SK-N-SH (cell line): ENCODE measurements at regions not wholly inside any gene's neighbourhood (a gene's known extent, or its start where the extent isn't known, plus 50 kb on each side); places are given as distances from the start of the nearest gene placed in this dataset.

Experiments used
- CTCF ChIA-PET: fragments of 300-600, 350-600 bp; formaldehyde crosslinking; extraction: SDS; loops from one replicate; lab custom pipeline; 2021; lab: Yijun Ruan, JAX
- POLR2A ChIA-PET: fragments of 350-600 bp; sonication (Branson Sonifier 250); formaldehyde crosslinking; extraction: SDS; loops from one replicate; lab custom pipeline; 2020; ENCODE audit warnings: antibody characterized with exemption, inconsistent platforms; lab: Yijun Ruan, JAX
- DNase-seq: peaks from one replicate; pipeline ENCODE4 v3.0.0; 2012
- H2AFZ ChIP-seq: fragments of 200-600 bp; sonication (generic); 2 replicates; pipeline ENCODE4 v1.8.1; 2016; ENCODE audit warnings: antibody characterized with exemption, mild to moderate bottlenecking, low read depth
- H3F3A ChIP-seq: fragments of 200-600 bp; sonication (generic); replicated peaks from 2 replicates; pipeline ENCODE3; 2016; ENCODE audit warnings: antibody characterized with exemption, mild to moderate bottlenecking; ENCODE audit not compliant: insufficient read depth
- H3K27ac ChIP-seq, 2 experiments: fragments of 200-500 bp in 1 of 2; fragments of 200-600 bp in 1 of 2; sonication (Bioruptor generic) in 1 of 2; sonication (generic), shearing (Covaris generic) in 1 of 2; 2 replicates each; pipeline versions ENCODE4 v1.5.1 to v1.6.1; 2014 to 2016; ENCODE audit warnings: low read depth in 2 of 2, inconsistent platforms in 1 of 2, low read length in 1 of 2, mild to moderate bottlenecking in 1 of 2, mixed read lengths in 1 of 2
- H3K27me3 ChIP-seq: fragments of 200-600 bp; sonication (generic), shearing (Covaris generic); 2 replicates; pipeline ENCODE4 v1.6.1; 2016; ENCODE audit warnings: mixed run types; ENCODE audit not compliant: insufficient read depth
- H3K36me3 ChIP-seq, 2 experiments: fragments of 200-500 bp in 1 of 2; fragments of 200-600 bp in 1 of 2; sonication (Bioruptor generic) in 1 of 2; sonication (generic) in 1 of 2; replicated peaks in 1 of 2; 2 replicates each; pipeline versions ENCODE3 to v1.5.1; 2014 to 2016; ENCODE audit warnings: low read length in 1 of 2, mild to moderate bottlenecking in 1 of 2; ENCODE audit not compliant: insufficient read depth in 2 of 2, control insufficient read depth in 1 of 2
- H3K4me1 ChIP-seq, 2 experiments: fragments of 200-500 bp in 1 of 2; fragments of 200-600 bp in 1 of 2; sonication (Bioruptor generic) in 1 of 2; sonication (generic), shearing (Covaris generic) in 1 of 2; 2 replicates each; pipeline versions ENCODE4 v1.5.1 to v1.6.1; 2014 to 2016; ENCODE audit warnings: low read depth in 1 of 2, low read length in 1 of 2, mixed run types in 1 of 2; ENCODE audit not compliant: insufficient read depth in 2 of 2, control insufficient read depth in 1 of 2
- H3K4me2 ChIP-seq: fragments of 200-600 bp; sonication (generic), shearing (Covaris generic); 2 replicates; pipeline ENCODE4 v1.6.1; 2017; ENCODE audit warnings: mixed run types
- H3K4me3 ChIP-seq, 2 experiments: fragments of 200-500 bp in 1 of 2; fragments of 200-600 bp in 1 of 2; sonication (Bioruptor generic) in 1 of 2; sonication (generic), shearing (Covaris generic) in 1 of 2; 2 replicates each; pipeline versions ENCODE4 v1.5.1 to v1.8.1; 2014 to 2016; ENCODE audit warnings: low read depth in 2 of 2, inconsistent platforms in 1 of 2, low read length in 1 of 2, mild to moderate bottlenecking in 1 of 2, mixed read lengths in 1 of 2, moderate library complexity in 1 of 2
- H3K79me2 ChIP-seq: fragments of 200-600 bp; sonication (generic); 2 replicates; pipeline ENCODE4 v1.8.1; 2017; ENCODE audit warnings: mild to moderate bottlenecking; ENCODE audit not compliant: insufficient read depth
- H3K9ac ChIP-seq: fragments of 200-600 bp; sonication (generic); 2 replicates; pipeline ENCODE4 v1.6.1; 2017; ENCODE audit warnings: mixed run types
- H3K9me2 ChIP-seq: fragments of 200-600 bp; sonication (generic); 2 replicates; pipeline ENCODE4 v1.6.1; 2017; ENCODE audit warnings: mixed run types
- H3K9me3 ChIP-seq: fragments of 200-600 bp; sonication (generic); 2 replicates; pipeline ENCODE4 v1.6.1; 2017; ENCODE audit warnings: mixed run types, mild to moderate bottlenecking, moderate library complexity
- H4K20me1 ChIP-seq: fragments of 200-600 bp; sonication (generic); 2 replicates; pipeline ENCODE4 v1.6.1; 2017; ENCODE audit warnings: mild to moderate bottlenecking, mixed run types; ENCODE audit not compliant: insufficient read depth
- EP300 ChIP-seq, 2 experiments: IDR thresholded peaks; 2 replicates each; pipeline versions ENCODE4 v1.4.0 to v1.6.1; 2012; ENCODE audit warnings: borderline replicate concordance in 1 of 2, low read depth in 1 of 2, low read length in 1 of 2
- FOSL2 ChIP-seq: IDR thresholded peaks from 2 replicates; pipeline ENCODE4 v1.4.0; 2012; ENCODE audit warnings: low read depth, mild to moderate bottlenecking, moderate library complexity, borderline replicate concordance
- GATA2 ChIP-seq: sonication (generic); formaldehyde crosslinking; IDR thresholded peaks from 2 replicates; pipeline ENCODE4 v1.5.0; 2020; ENCODE audit warnings: mild to moderate bottlenecking, missing genetic modification reagents
- JUND ChIP-seq: IDR thresholded peaks from 2 replicates; pipeline ENCODE4 v1.4.0; 2012
- MAX ChIP-seq: IDR thresholded peaks from 2 replicates; pipeline ENCODE4 v1.4.0; 2012; ENCODE audit warnings: low read depth
- MEF2A ChIP-seq: IDR thresholded peaks from 2 replicates; pipeline ENCODE4 v1.4.0; 2012; ENCODE audit warnings: low read depth, borderline replicate concordance
- MXI1 ChIP-seq: IDR thresholded peaks from 2 replicates; pipeline ENCODE4 v1.6.1; 2012; ENCODE audit warnings: mild to moderate bottlenecking, low read depth, low read length, improper control_type of control experiment
- PBX3 ChIP-seq: IDR thresholded peaks from 2 replicates; pipeline ENCODE4; 2012
- RAD21 ChIP-seq: IDR thresholded peaks from 2 replicates; pipeline ENCODE4 v1.6.1; 2012; ENCODE audit warnings: mild to moderate bottlenecking, low read length
- REST ChIP-seq: IDR thresholded peaks from 2 replicates; pipeline ENCODE4 v1.6.1; 2012; ENCODE audit warnings: mild to moderate bottlenecking, low read depth, low read length, moderate library complexity
- RXRA ChIP-seq: IDR thresholded peaks from 2 replicates; pipeline ENCODE4 v1.4.0; 2012; ENCODE audit warnings: low read depth, mild to moderate bottlenecking, borderline replicate concordance
- SIN3A ChIP-seq: IDR thresholded peaks from 2 replicates; pipeline ENCODE4 v1.6.1; 2012; ENCODE audit warnings: low read depth, mild to moderate bottlenecking, low read length, moderate library complexity, borderline replicate concordance
- SMC3 ChIP-seq: IDR thresholded peaks from 2 replicates; pipeline ENCODE4 v1.6.1; 2012; ENCODE audit warnings: low read depth, low read length, improper control_type of control experiment
- TCF12 ChIP-seq: IDR thresholded peaks from 2 replicates; pipeline ENCODE4 v1.4.0; 2012
- USF1 ChIP-seq: IDR thresholded peaks from 2 replicates; pipeline ENCODE4 v1.4.0; 2012; ENCODE audit warnings: low read depth, borderline replicate concordance
- YY1 ChIP-seq: IDR thresholded peaks from 2 replicates; pipeline ENCODE4 v1.4.0; 2012; ENCODE audit warnings: low read depth, mild to moderate bottlenecking
- WGBS: methylation state at CpG from one replicate; pipeline ENCODE4 v1.1.6; 2017; ENCODE audit warnings: low lambda C conversion rate; 5-methylcytosine and 5-hydroxymethylcytosine counted together
- TF ChIP-seq, protein P1 (sequence below): fragments of 150-350 bp; IDR thresholded peaks from 2 replicates; pipeline ENCODE4 v1.6.1; 2017; ENCODE audit warnings: antibody characterized with exemption, low read length, low read depth, borderline replicate concordance
- TF ChIP-seq, protein P2 (sequence below): fragments of 200-600 bp; sonication (generic); IDR thresholded peaks from 2 replicates; pipeline ENCODE4 v1.6.1; 2017; ENCODE audit warnings: antibody characterized with exemption, mild to moderate bottlenecking, moderate library complexity

DNA sequence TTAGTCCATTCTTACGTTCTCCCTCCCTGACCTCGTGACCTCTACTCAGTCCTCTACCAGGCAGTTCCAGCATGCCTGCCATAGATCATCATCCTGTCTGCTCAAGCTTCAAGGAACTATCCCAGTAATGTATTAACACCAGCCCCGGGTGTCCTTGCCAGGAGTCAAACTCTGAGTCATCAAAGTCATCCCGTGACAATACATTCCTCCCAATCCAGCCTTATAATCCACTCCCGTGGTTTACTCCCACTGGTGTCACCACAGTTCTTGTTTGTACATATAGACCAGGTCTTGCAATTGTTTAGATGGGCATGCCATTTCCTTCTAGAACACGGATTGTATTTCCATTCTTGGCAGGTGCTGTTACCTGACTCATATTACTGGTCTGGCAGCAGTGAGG, 68.7 kb upstream of the TAB3 start:
- Histone ChIP-seq H3K4me2 (no peak overlapping the region), H3K9me3 (no peaks in the 10 kb centered on the region), H3K79me2 (no peaks in the 10 kb centered on the region), H2AFZ (no peak overlapping the region), H3F3A (no peaks in the 10 kb centered on the region), H3K9ac (no peak overlapping the region), H3K27me3 (no peaks in the 10 kb centered on the region), H3K4me1 (no peaks in the 10 kb centered on the region), H4K20me1 (no peaks in the 10 kb centered on the region), H3K4me3 (no peak overlapping the region), H3K27ac (no peak overlapping the region), H3K36me3 (no peaks in the 10 kb centered on the region), H3K9me2 (no peaks in the 10 kb centered on the region)
- POLR2A ChIA-PET = no interaction called here
- whole genome bisulfite sequencing = 10% methylated on average over 6 of the region's 6 CpGs
- peak; percentile 19; the same call in 1 of the 2 replicates for TF ChIP-seq JUND
- peak; percentile 28 for TF ChIP-seq TCF12
- peak; percentile 57 for TF ChIP-seq PBX3
- no peak for TF ChIP-seq SIN3A
- no peak for TF ChIP-seq RAD21
- no peak for TF ChIP-seq EP300 (IDR thresholded peaks at IDR 0.05; ENCODE audit: borderline replicate concordance in 1 of 2, low read depth in 1 of 2, low read length in 1 of 2)
- TF ChIP-seq, protein P1, sequence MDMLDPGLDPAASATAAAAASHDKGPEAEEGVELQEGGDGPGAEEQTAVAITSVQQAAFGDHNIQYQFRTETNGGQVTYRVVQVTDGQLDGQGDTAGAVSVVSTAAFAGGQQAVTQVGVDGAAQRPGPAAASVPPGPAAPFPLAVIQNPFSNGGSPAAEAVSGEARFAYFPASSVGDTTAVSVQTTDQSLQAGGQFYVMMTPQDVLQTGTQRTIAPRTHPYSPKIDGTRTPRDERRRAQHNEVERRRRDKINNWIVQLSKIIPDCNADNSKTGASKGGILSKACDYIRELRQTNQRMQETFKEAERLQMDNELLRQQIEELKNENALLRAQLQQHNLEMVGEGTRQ = no peak
- TF ChIP-seq FOSL2 = no peak; the same call in 1 of the 2 replicates
- DNase-seq = no peak
- CTCF ChIA-PET = no interaction called here

GRCh38 chrX:30955687-30956086, 66.6 kb upstream of the TAB3 start:
- Histone ChIP-seq H2AFZ (no peak overlapping the region), H3K36me3 (no peaks in the 10 kb centered on the region), H3K27me3 (no peaks in the 10 kb centered on the region), H3K4me1 (no peaks in the 10 kb centered on the region), H4K20me1 (no peaks in the 10 kb centered on the region), H3K9ac (no peak overlapping the region), H3F3A (no peaks in the 10 kb centered on the region), H3K4me2 (no peak overlapping the region), H3K9me2 (no peaks in the 10 kb centered on the region), H3K79me2 (no peaks in the 10 kb centered on the region), H3K4me3 (no peak overlapping the region), H3K27ac (no peak overlapping the region), H3K9me3 (no peaks in the 10 kb centered on the region)
- 21% methylated on average over 3 of the region's 3 CpGs for WGBS
- CTCF ChIA-PET = interaction anchor here (1.2 to 1.6 kb wide), 2 partner anchors 16 to 83 kb away, joined by 4 read pairs; no protein-coding TSS in a partner anchor
- DNase-seq = no peak
- TF ChIP-seq EP300 (IDR thresholded peaks at IDR 0.05; ENCODE audit: borderline replicate concordance in 1 of 2, low read depth in 1 of 2, low read length in 1 of 2) (no peak), USF1 (no peak), RXRA (no peak), GATA2 (CRISPR knock-in tag) (no peak), FOSL2 (no peak), YY1 (no peak), MAX (no peak), SMC3 (no peak), MEF2A (no peak), REST (no peak), MXI1 (no peak)
- TF ChIP-seq, protein P1 = no peak
- TF ChIP-seq, protein P2, sequence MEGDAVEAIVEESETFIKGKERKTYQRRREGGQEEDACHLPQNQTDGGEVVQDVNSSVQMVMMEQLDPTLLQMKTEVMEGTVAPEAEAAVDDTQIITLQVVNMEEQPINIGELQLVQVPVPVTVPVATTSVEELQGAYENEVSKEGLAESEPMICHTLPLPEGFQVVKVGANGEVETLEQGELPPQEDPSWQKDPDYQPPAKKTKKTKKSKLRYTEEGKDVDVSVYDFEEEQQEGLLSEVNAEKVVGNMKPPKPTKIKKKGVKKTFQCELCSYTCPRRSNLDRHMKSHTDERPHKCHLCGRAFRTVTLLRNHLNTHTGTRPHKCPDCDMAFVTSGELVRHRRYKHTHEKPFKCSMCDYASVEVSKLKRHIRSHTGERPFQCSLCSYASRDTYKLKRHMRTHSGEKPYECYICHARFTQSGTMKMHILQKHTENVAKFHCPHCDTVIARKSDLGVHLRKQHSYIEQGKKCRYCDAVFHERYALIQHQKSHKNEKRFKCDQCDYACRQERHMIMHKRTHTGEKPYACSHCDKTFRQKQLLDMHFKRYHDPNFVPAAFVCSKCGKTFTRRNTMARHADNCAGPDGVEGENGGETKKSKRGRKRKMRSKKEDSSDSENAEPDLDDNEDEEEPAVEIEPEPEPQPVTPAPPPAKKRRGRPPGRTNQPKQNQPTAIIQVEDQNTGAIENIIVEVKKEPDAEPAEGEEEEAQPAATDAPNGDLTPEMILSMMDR = no peak
- POLR2A ChIA-PET = no interaction called here
